Activated T-cell treated with anti-CD3 and anti-CD28 coated beads, Interleukin-2, amount 50 U/mL, for 4 hours (primary cell): ENCODE measurements at regions not wholly inside any gene's neighbourhood (a gene's known extent, or its start where the extent isn't known, plus 50 kb on each side); places are given as distances from the start of the nearest gene placed in this dataset.
"Not testable (repeated sequence)": the region's sequence is repeated elsewhere in the genome, so short reads cannot be mapped to it uniquely, and the experiment has no call there.

Experiments
- ATAC-seq, 2 donors: fragments of 200-7000 bp; cut with Tn5 transposase; one replicate each; pipeline ENCODE4 v1.10.0; 2021
- DNase-seq: peaks from one replicate; pipeline ENCODE4 v3.0.0-alpha.2; 2020
- H3K27me3 Mint-ChIP-seq: one replicate; pipeline ENCODE4 v1.8.0; 2021; ENCODE audit warnings: low read depth, mixed read lengths
- H3K36me3 Mint-ChIP-seq: one replicate; pipeline ENCODE4 v1.8.0; 2022; ENCODE audit warnings: mixed read lengths; ENCODE audit not compliant: insufficient read depth
- H3K4me1 Mint-ChIP-seq: one replicate; pipeline ENCODE4 v1.8.0; 2021; ENCODE audit warnings: low read depth, mixed read lengths
- H3K4me3 Mint-ChIP-seq: one replicate; pipeline ENCODE4 v1.8.0; 2021; ENCODE audit warnings: mild to moderate bottlenecking, moderate library complexity, mixed read lengths
- H3K9me3 Mint-ChIP-seq: one replicate; pipeline ENCODE4 v1.8.0; 2021; ENCODE audit warnings: mixed read lengths

- ATAC-seq, result no peak
- Mint-ChIP-seq H3K36me3 (no peaks in the 10 kb centered on the region), H3K4me1 (no peaks in the 10 kb centered on the region)
Observed at GRCh38 chr1:57572016-57572415, 148.2 kb upstream of the DAB1 start.

DNA sequence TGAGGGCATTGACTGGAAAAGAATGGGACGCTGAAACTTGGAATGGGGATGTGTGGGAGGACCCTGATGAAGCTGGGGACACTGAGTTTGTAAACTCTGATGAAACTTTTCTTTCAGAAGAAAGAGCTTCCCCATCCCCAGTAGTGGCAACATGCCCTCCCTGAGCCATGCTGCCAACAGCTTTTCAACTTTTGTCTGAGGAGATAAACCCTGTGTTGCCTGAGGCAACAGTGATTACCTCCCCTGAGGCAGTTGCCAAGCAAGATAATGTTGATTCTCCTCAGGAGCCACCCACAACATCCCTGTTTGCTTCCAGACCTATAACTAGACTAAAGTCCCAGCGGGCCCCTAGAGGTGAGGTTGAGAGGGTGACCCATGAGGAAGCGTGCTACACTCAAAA, 134.2 kb upstream of the DAB1 start:
- H3K4me1 Mint-ChIP-seq, H3K9me3 Mint-ChIP-seq, H3K4me3 Mint-ChIP-seq, ATAC-seq, H3K36me3 Mint-ChIP-seq, DNase-seq, H3K27me3 Mint-ChIP-seq: not testable (repeated sequence)

More at GRCh38 chr1:57572016-57572415, 148.2 kb upstream of the DAB1 start:
- Mint-ChIP-seq H3K4me3 (no peak overlapping the region), H3K27me3 (no peaks in the 10 kb centered on the region), H3K9me3 (peaks cover 7% of the 10 kb centered on the region)
- DNase-seq, result no peak

GRCh38 chr1:57553666-57554065, 129.8 kb upstream of the DAB1 start:
- Mint-ChIP-seq H3K4me1 (no peaks in the 10 kb centered on the region), H3K27me3 (peaks cover 2% of the 10 kb centered on the region), H3K36me3 (no peaks in the 10 kb centered on the region), H3K4me3 (no peak overlapping the region), H3K9me3 (no peaks in the 10 kb centered on the region)
- no peak for DNase-seq
- no peak for ATAC-seq

GRCh38 chr1:57551476-57551875, 127.6 kb upstream of the DAB1 start:
- no peak overlapping the region for H3K4me3 Mint-ChIP-seq

GRCh38 chr1:57550092-57550491, 126.2 kb upstream of the DAB1 start:
- Mint-ChIP-seq H3K27me3 (peaks cover 4% of the 10 kb centered on the region), H3K4me3 (no peak overlapping the region), H3K36me3 (no peaks in the 10 kb centered on the region), H3K4me1 (no peaks in the 10 kb centered on the region), H3K9me3 (no peaks in the 10 kb centered on the region)
- ATAC-seq, result no peak
- DNase-seq, result no peak

More at GRCh38 chr1:57551476-57551875, 127.6 kb upstream of the DAB1 start:
- peaks cover 4% of the 10 kb centered on the region for H3K27me3 Mint-ChIP-seq
- no peaks in the 10 kb centered on the region for H3K36me3 Mint-ChIP-seq
- no peaks in the 10 kb centered on the region for H3K4me1 Mint-ChIP-seq
- no peak for ATAC-seq
- no peak for DNase-seq
- H3K9me3 Mint-ChIP-seq, result no peaks in the 10 kb centered on the region

DNA sequence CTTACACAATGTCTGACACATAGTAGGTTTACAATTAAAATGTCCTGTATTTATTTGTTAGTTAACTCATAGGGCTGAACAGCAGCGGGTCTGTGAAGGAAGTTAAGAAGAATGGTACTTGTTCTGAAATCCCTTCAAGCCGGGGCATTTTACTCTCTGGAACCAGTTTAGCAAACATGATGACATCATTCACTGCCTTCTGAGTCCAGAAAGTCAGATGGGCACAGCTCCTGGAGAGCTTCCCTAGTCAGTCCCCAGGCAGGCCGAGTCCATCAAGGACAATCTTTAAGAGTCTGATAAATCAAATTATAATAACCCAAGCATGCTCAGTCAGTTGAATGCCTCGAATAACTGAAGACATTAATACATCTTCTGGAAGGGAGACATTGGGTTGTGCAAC, 125.4 kb upstream of the DAB1 start:
- Mint-ChIP-seq H3K4me1 (no peaks in the 10 kb centered on the region), H3K36me3 (no peaks in the 10 kb centered on the region), H3K4me3 (no peak overlapping the region), H3K27me3 (peaks cover 4% of the 10 kb centered on the region), H3K9me3 (no peaks in the 10 kb centered on the region)
- no peak for ATAC-seq
- no peak for DNase-seq

DNA sequence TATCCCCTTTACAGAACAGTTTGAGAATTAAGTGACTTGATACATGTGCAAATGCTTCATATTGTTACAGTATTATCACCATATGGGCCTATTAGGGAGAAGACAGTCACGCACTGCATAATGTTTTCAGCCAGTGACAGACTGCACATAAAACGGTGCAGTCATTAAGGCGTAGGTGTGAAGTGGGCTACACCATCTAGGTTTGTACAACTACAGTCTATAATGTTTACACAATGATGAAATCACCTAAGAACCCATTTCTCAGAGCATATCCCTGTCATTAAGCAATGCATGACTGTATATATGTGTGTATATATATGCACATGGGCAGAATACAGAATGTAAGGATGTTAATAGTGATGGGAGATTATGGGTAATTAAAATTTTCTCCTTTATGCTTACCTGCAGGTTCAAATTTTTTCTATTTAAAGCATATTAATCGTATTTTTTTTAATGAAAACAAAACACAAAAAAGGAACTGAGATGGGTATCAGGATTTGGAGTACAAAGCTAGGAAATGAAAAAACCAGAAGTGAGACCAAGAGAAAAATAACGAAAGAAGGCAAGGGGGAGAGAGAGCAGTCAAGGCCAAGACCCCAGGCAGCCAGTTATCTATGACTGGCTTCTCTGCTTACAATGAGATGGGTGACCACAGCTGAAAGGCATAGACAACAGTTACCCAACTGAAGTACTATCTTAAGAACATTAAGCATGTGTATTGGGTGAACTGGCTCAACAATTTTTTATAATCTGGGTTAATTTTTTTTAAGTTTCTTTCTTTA, 122.9 kb upstream of the DAB1 start:
- no peak for DNase-seq
- ATAC-seq, result no peak
- no peak overlapping the region for H3K4me3 Mint-ChIP-seq
- no peaks in the 10 kb centered on the region for H3K9me3 Mint-ChIP-seq
- H3K36me3 Mint-ChIP-seq, result no peaks in the 10 kb centered on the region
- H3K4me1 Mint-ChIP-seq, result no peaks in the 10 kb centered on the region
- peaks cover 2% of the 10 kb centered on the region for H3K27me3 Mint-ChIP-seq

GRCh38 chr1:57544345-57544744, 120.5 kb upstream of the DAB1 start:
- Mint-ChIP-seq H3K4me3 (no peak overlapping the region), H3K9me3 (peaks cover 4% of the 10 kb centered on the region), H3K27me3 (peaks cover 2% of the 10 kb centered on the region), H3K4me1 (no peaks in the 10 kb centered on the region), H3K36me3 (no peaks in the 10 kb centered on the region)
- ATAC-seq (no peak), DNase-seq (no peak)

DNA sequence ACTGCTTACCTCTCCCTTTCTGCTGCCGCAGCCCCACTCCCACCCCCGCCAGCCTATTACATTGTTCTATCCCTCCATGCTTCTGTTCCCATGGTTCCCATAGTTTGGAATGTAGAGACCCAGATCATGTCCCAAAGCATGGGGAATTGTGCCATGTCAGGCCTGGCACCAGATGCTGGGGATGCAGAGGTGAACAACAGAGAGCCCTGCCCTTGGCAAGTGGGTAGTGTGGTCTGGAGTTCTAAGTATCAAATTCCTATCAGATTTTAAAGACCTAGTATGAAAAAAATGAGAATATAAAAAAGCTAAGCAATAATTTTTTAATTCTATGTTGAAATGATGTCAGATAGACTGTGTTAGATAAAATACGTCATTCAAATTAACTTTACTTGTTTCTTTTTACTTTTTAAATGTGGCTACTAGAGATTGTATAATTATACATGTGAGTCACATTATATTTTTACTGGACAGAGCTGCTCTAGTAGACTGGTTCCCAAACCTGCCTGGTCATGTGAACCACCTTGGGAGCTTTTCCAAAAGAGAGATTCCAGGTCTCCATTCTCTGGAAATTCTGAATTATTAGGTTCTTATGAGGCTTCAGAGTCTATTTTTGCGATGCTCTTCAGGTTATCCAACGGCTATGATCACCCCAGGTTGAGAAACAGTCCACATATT, 113.0 kb upstream of the DAB1 start:
- H3K9me3 Mint-ChIP-seq, result peaks cover 9% of the 10 kb centered on the region
- H3K36me3 Mint-ChIP-seq, result no peaks in the 10 kb centered on the region
- H3K27me3 Mint-ChIP-seq, result no peaks in the 10 kb centered on the region
- no peak for ATAC-seq
- H3K4me3 Mint-ChIP-seq, result no peak overlapping the region
- DNase-seq, result no peak
- H3K4me1 Mint-ChIP-seq, result no peaks in the 10 kb centered on the region

DNA sequence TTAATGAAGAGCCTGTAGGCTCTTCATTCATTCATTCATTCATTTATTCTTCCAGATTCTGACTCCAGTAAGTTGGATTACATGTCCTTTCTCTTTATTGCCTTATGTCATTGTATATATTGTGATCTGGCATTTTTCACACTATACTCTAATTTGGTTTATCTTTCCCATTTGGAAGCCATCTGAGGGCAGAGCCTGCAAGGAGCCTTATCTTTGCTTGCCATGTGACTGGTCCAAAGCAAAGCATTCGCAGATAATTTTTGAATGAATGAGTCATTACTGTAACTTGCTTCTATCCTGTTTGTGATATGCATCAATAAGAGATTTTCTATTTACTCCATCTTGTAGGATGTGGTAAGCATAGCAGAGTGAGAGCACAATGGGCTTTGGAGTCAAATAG, 108.4 kb upstream of the DAB1 start:
- no peak overlapping the region for H3K4me3 Mint-ChIP-seq

DNA sequence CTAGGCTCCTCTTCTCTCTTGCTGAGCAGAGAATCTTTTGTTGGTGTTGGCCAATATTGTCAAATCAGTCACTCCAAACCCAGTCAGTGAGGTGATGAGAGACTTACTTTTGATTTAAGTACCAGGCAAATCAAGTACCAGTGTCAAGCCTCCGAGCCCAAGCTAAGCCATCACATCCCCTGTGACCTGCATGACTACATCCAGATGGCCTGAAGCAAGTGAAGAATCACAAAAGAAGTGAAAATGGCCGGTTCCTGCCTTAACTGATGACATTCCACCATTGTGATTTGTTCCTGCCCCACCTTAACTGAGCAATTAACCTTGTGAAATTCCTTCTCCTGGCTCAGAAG, 107.0 kb upstream of the DAB1 start:
- not testable (repeated sequence) for ATAC-seq, H3K9me3 Mint-ChIP-seq, DNase-seq, H3K4me3 Mint-ChIP-seq, H3K4me1 Mint-ChIP-seq, H3K36me3 Mint-ChIP-seq, H3K27me3 Mint-ChIP-seq

More for the DNA sequence above, 108.4 kb upstream of the DAB1 start:
- Mint-ChIP-seq H3K4me1 (no peaks in the 10 kb centered on the region), H3K9me3 (peaks cover 9% of the 10 kb centered on the region), H3K36me3 (no peaks in the 10 kb centered on the region), H3K27me3 (no peaks in the 10 kb centered on the region)
- ATAC-seq, result no peak
- no peak for DNase-seq

GRCh38 chr1:57530206-57530910, 106.5 kb upstream of the DAB1 start:
- Mint-ChIP-seq H3K27me3 (no peaks in the 10 kb centered on the region), H3K9me3 (peaks cover 9% of the 10 kb centered on the region), H3K36me3 (no peaks in the 10 kb centered on the region), H3K4me3 (no peak overlapping the region), H3K4me1 (no peaks in the 10 kb centered on the region)
- DNase-seq (no peak), ATAC-seq (no peak)

GRCh38 chr1:57522575-57522974, 98.7 kb upstream of the DAB1 start:
- DNase-seq (no peak), ATAC-seq (no peak)
- no peak overlapping the region for H3K4me3 Mint-ChIP-seq
- H3K27me3 Mint-ChIP-seq, result peaks cover 3% of the 10 kb centered on the region
- H3K4me1 Mint-ChIP-seq, result no peaks in the 10 kb centered on the region
- H3K36me3 Mint-ChIP-seq, result no peaks in the 10 kb centered on the region
- H3K9me3 Mint-ChIP-seq, result no peaks in the 10 kb centered on the region

- Mint-ChIP-seq H3K27me3 (peaks cover 3% of the 10 kb centered on the region), H3K36me3 (no peaks in the 10 kb centered on the region), H3K4me3 (no peak overlapping the region), H3K4me1 (no peaks in the 10 kb centered on the region), H3K9me3 (no peaks in the 10 kb centered on the region)
- ATAC-seq, result no peak
- no peak for DNase-seq
Observed at GRCh38 chr1:57520743-57521515, 97.1 kb upstream of the DAB1 start.
